A204.1 (cell line): ENCODE measurements at regions not wholly inside any gene's neighbourhood (a gene's known extent, or its start where the extent isn't known, plus 50 kb on each side); places are given as distances from the start of the nearest gene placed in this dataset.

ENCODE experiments used
- FAIRE-seq: peaks from 2 replicates; lab custom pipeline; 2012; peaks lifted over from hg19 to GRCh38; lab: Jason Lieb, UNC

GRCh38 chr6:22668717-22669116 is 99.4 kb downstream of the HDGFL1 start:
- FAIRE-seq = no peak

GRCh38 chr6:22670605-22671004 is 101.2 kb downstream of the HDGFL1 start:
- FAIRE-seq = no peak

DNA sequence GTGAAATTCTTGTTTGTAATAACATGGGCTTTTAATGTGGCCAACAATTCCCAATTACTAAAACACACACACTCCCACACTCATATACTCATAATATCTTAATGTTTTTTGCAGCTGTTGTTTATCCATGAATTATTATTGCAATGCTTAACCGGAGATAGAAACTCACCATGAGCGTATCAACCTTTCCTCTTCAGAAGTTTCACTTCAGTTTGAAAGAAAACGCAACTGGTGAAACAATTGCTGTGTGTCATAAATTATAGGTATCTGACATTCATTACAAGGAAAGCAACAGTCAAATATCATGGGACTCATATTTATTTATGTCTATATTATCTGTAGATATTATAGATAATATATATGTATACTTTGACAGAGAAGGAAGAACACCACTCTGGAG is 104.1 kb downstream of the HDGFL1 start:
- FAIRE-seq = no peak

GRCh38 chr6:22680950-22681349 is 111.6 kb downstream of the HDGFL1 start:
- no peak for FAIRE-seq

DNA sequence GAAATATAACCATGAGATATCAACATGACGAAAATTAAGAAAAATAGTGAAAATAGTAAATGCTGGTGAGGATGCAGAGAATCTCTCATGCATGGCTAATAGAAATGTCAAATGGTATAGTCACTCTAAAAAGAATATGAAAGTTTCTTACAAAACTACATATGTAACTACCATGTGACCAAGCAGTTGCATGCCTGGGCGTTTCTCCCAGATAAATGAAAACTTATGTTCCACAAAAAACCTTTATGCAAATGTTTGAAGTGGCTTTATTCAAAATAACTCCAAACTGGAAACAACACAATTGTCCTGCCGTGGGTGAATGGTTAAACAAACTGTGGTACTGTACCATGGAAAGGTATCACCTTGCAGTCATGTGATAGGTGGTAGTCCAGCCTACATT is 112.4 kb downstream of the HDGFL1 start:
- no peak for FAIRE-seq

GRCh38 chr6:22682979-22683378 is 113.6 kb downstream of the HDGFL1 start:
- FAIRE-seq = no peak

- no peak for FAIRE-seq
Measured at GRCh38 chr6:22690446-22690845, 121.1 kb downstream of the HDGFL1 start.

DNA sequence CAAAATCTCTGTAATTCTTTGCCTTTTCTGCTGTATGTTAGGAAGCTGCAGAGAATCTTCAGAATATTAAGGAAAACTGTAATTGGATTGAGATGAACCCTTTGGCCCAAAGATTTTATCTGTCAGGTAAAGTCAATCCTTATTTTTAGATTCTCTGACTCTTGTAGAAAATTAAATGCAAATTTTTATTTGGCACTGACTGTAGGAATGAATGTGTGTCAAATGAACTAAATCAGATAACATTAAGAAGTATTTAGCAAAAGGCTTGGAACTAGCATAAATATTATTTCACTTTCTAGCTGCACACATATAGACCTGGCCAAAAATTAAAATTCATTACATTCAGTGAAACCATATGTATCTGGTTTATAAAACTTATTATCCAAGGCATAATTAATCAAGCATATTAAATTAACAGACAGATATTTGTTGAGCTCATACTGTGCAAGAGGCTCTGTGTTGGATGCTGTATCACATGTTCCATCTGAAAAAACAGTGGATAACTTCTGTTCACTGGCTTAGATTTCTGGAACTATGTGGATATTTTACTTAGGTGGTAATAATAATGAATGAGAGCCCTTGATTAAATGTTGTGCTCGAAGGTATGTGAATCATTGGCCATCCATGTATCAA is 124.8 kb downstream of the HDGFL1 start:
- FAIRE-seq = no peak

GRCh38 chr6:22696481-22696880 is 127.1 kb downstream of the HDGFL1 start:
- no peak for FAIRE-seq

- FAIRE-seq = no peak
Measured at GRCh38 chr6:22697306-22697705, 127.9 kb downstream of the HDGFL1 start.

DNA sequence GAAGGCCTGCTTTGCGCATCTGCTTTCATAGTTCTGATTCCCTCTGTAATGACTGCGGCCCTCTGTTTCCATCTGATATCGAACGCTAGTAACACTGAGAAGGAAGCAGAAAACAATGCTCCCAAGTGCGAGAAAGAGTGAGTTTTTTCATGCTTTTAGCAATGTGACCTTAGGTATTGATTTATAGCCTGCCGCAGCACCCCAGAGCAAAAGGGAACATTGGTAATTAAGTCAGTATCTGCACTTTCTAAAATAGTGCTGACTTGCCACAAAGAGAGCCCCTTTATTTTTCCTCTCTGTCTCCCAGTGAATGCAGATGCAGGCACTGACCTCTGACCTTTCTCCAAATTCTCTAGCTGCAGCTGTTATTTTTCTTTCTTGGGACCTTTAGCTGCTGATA is 129.8 kb downstream of the HDGFL1 start:
- FAIRE-seq = no peak

- no peak for FAIRE-seq
Measured at GRCh38 chr6:22706651-22707050, 137.3 kb downstream of the HDGFL1 start.

DNA sequence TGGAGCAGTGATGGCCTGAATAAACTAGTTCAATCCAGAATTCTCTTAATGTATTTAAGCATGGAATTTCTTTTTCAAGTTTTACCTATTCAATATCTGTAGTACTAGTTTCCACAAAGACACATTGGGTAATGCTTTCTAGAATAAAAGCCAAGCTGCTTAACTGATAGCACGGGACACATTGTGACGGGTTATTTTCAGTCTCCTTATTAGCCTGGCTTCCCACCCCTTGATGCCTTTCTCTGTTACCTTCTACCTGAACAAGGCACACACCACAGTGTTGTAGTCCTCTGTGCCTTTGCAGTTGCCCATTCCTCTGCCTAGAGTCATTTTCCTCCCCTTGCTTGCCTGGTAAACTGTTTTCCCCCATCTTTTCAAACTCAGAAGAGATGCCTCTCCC is 139.1 kb downstream of the HDGFL1 start:
- FAIRE-seq = no peak

GRCh38 chr6:22709803-22710202 is 140.4 kb downstream of the HDGFL1 start:
- no peak for FAIRE-seq

DNA sequence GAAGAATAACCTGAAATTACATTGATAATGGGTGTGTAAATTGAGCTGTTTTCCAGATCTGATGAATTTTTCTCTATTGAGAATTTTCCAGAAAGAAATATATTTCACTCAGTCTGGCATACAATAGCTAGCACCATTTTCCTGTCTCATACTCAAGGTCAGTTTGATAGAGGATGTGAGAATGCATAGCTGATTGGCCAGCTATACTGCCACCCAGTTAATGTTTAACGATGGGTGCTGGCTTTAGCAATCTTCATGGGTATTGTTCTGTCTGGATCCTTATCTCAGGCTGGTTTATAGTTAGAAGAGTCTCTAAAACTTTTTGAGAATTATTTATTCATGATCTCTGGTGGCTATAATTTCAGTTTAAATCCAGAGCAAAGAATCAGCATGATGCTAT is 147.4 kb downstream of the HDGFL1 start:
- FAIRE-seq = no peak

GRCh38 chr6:22717915-22718314 is 148.5 kb downstream of the HDGFL1 start:
- no peak for FAIRE-seq

DNA sequence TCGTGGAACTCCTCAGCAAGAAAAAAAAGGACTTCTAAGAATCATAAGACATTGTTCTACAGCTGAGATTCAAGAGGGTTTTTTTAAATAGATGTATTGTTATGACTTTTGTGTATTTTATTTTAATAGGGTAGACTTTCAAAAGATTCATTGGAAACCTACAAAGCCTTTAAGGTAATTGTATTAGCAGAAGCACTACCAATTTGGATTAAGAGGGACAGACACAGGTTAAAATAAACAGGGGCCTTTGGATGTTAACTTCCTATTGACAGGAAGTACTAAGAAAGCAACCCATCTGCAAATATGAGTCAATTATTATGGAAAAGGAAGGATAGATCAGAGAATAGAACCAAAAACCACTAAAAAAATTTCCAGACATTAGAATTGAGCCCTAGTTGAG is 153.5 kb downstream of the HDGFL1 start:
- no peak for FAIRE-seq

- FAIRE-seq = no peak
Measured at GRCh38 chr6:22726966-22727365, 157.6 kb downstream of the HDGFL1 start.

GRCh38 chr6:22727710-22728109 is 158.3 kb downstream of the HDGFL1 start:
- no peak for FAIRE-seq

GRCh38 chr6:22732176-22732970 is 163.0 kb downstream of the HDGFL1 start:
- no peak for FAIRE-seq

GRCh38 chr6:22736740-22737139 is 167.4 kb downstream of the HDGFL1 start:
- no peak for FAIRE-seq

DNA sequence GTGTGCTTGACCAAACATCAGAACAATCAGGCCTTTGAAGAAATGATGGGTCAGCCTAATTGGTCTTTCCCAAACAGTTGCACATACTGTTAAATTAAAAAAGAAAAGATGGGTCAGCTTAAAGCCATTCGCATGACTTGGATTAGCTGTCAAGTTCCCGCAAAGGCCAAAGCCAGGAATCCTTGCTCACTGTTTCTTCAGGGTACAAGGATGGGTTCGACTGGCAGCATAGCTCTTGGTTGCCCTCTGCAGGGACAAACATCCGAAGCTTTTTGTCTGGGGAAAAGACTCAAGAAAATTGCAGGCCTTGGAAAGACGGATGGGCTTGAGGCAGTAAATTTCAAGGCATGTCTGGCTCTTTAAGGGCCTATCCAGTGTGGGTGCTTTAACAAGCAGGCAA is 168.0 kb downstream of the HDGFL1 start:
- FAIRE-seq = no peak

DNA sequence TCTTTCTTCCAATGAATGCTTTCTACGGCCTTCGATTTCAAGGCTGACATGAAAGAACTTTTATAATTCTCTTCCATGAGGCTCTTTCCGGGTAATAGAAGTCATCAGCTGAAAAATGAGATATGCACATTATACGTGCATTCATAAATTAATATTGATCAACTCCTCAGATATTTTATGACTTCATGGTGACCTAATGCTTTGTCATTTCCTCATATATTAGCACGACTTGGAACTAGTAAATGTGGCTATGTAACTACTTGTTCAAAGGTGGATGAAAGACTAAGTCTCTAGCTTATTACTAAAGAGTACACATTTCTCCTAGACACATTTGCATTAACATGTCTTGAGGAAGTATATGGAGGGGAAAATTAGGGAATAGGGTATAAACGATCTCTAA is 168.8 kb downstream of the HDGFL1 start:
- FAIRE-seq = no peak

GRCh38 chr6:22747571-22747970 is 178.2 kb downstream of the HDGFL1 start:
- no peak for FAIRE-seq
